Nucleus accumbens (tissue), 56 donors: ENCODE measurements at regions not wholly inside any gene's neighbourhood (a gene's known extent, or its start where the extent isn't known, plus 50 kb on each side); places are given as distances from the start of the nearest gene placed in this dataset.
"Not testable (repeated sequence)": the region's sequence is repeated elsewhere in the genome, so short reads cannot be mapped to it uniquely, and the experiment has no call there.

Experiments
- DNase-seq, 56 donors: peaks; one replicate each; lab custom pipeline; 2025; lab: John Stamatoyannopoulos, UW

GRCh38 chr5:51250957-51251356 lies 132.3 kb upstream of the ISL1 start:
- not testable (repeated sequence) for DNase-seq

DNA sequence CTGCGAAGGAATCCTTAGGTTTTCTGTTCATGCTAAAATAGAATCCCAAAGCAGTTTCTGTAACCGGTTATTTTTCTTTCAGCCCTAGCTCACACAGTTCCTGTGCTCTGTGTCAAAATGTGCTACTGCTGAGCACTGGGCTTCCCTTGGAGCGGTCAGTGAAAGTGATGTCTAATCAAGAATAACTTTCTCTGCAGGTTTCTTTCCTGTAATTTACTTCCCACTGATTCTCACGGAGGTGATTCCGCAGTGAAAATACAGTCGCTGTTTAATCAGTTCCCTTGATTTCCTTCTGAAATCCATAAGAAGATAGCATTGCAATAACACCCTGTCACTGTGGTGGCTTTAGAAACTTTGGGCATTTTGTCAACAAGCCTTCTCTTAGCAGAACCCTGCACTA lies 112.0 kb upstream of the ISL1 start:
- no peak for DNase-seq

DNA sequence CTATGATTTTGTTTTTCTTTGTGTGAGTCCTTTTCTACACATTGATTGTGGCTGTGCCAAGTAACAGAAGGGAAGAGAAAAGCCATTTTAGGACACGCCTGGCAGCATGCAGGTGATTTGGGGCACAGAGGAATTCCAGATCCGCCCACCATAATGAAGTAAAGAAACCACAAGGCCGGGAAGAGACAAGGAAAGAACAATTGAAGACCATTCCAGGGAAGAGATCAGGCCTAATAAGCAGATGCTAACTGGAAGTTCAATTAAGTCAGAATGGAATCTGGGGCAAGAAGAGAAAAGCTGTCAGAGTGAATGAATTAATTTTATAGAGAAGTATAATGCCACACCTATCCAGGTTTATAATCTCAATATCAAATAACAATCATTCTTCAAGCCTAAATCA lies 110.2 kb upstream of the ISL1 start:
- no peak for DNase-seq

DNA sequence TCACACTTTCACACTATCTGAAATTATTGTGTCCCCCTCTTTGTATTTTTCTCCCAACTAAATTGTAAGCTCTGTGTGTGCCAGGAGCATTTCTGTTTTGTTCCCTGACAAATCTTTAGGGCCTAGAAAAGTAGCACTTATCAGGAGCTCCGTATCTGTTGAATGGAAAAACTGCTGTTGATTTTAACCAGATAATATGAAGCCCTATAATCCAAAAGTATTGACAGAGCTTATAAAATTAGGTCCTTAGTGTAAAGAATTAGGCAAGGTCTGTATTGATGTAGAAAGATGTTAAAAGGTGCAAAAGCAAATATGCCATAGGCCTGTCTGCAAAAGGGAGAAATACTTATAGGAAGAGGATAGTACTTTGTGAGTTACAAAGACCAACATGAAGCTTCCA lies 109.4 kb upstream of the ISL1 start:
- no peak for DNase-seq

DNA sequence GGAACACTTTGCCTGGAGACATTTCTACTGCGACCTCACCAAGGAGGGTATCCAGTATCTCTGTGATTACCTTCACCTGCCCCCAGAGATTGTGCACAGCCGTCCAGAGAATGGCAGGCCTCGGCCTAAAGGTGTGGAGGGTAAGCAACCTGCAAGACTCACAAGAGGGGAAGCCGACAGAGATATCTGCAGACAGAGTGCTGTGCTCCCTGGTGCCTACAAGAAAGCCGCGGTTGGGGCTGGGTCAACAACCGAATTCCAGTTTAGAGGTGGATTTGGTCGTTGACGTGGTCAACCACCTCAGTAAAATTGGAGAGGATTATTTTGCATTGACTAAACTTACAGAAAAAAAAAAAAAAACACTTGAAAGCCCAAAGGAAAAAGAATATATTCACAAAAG lies 107.8 kb upstream of the ISL1 start:
- no peak for DNase-seq

DNA sequence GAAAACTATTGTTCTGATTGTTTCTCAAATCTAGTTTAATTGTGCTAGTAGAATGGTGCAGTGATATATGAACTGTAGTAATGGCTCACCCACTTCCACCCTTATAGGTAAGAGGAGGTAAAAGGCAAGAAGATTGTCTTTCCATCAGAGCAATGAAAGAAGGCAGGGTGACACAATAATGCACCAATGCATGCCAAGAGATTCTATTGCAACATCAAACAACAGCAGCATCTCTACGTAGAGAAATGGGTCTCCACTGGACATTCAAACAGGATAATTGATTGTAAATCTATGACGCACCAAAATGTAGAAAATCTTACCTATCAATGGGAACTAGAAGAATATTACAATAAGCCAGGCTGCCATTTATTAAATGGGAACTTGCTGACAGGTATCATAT lies 107.0 kb upstream of the ISL1 start:
- no peak for DNase-seq

DNA sequence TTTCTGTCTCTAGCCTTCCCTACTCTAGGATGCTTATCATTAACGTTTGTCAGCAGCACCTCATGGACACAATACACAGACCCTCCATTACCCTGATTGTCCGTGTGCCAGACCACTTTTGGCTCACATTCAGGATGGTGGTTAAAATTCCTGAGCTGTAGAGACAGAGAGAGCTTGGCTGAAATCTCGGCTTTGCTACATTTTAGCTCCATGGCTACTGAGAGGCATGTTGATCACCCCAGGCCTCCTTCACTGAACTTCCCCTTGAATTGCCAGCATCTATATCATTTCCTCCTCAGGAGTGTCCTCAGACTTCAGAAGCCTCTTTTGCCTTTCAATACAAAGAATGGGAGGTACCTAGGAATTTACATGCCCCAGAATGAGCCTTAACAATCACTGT lies 104.7 kb upstream of the ISL1 start:
- DNase-seq, result no peak

GRCh38 chr5:51279983-51280706 lies 103.1 kb upstream of the ISL1 start:
- peak in 9 of 56 donors; percentile 0 to 15 (median 2) for DNase-seq

DNA sequence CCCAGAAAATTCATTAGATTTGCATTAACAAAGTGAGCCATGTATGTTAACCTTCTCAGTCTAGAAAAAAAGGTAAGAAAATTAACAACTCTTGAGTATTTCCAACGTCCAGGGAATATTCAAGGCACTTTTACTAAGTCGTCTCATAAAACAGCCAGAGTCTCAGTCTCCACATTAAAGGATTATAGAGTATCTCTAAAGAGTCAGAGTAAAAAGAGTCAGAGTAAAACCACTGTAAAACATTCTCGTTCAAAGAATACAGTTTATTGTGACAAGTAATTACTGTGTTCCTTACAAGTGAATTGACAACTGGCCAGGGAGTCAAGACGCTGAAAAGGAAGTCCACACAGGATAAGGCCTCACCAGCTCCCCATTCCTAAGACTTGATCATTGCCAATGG lies 97.2 kb upstream of the ISL1 start:
- no peak for DNase-seq

DNA sequence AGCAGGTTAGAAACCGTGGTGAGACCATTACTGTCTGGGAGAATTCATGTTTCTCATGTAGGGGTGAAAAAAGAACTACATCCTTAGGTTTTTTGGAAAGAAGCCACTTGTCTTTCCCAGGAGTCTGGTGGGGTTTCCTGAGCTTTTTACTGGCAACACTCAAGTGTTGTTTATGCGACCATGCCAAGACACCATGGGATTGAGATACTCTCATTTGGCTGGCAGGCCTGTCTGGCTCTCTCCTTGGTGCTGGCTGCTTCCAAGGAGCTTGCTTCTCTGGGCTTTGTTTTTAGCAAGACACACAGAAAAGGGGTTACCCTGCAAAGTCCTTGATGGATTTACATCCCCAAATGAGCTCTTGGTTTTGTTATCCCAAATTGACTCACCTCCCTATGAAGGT lies 80.9 kb upstream of the ISL1 start:
- peak in 6 of 56 donors; percentile 1 to 9 (median 1) for DNase-seq

GRCh38 chr5:51326844-51327243 lies 56.4 kb upstream of the ISL1 start:
- DNase-seq, result peak in 1 of 56 donors; percentile 1
